Hepatocyte (in vitro differentiated cells): ENCODE measurements at regions not wholly inside any gene's neighbourhood (a gene's known extent, or its start where the extent isn't known, plus 50 kb on each side); places are given as distances from the start of the nearest gene placed in this dataset.

Experiments used
- EZH2 ChIP-seq: fragments of 200-600 bp; sonication (generic); IDR thresholded peaks from 2 replicates; pipeline ENCODE4 v1.6.1; 2016; ENCODE audit warnings: antibody characterized with exemption, mild to moderate bottlenecking, borderline replicate concordance
- EZH2phosphoT487 ChIP-seq: fragments of 200-600 bp; sonication (generic); IDR thresholded peaks from one replicate; pipeline ENCODE4 v1.6.1; 2018; ENCODE audit warnings: antibody characterized with exemption, mild to moderate bottlenecking, low read depth, moderate library complexity; ENCODE audit not compliant: unreplicated experiment, severe bottlenecking
- TF ChIP-seq, protein P1 (sequence below): fragments of 200-600 bp; sonication (generic); IDR thresholded peaks from 2 replicates; pipeline ENCODE4 v1.5.1; 2016; ENCODE audit warnings: antibody characterized with exemption, mild to moderate bottlenecking; ENCODE audit not compliant: poor library complexity

DNA sequence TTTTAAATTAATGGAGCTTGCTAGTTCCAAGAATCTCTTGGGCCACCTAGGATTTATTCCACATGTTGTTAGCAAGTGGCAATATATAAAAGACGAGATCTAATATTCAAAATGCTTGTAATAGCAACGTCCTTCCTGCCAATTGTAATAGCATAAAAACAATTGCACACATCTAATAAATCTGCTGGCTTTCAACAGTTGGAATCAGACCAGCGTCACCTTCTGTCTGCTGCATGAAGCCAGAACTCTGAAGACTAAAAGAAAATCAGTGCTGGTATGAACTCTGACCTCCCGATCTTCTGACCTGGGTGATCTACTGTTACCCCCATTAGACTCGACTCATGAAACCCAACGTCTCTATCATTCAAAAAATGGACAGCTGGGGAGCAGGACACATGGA is 100.6 kb downstream of the DIO2 start:
- TF ChIP-seq, protein P1, sequence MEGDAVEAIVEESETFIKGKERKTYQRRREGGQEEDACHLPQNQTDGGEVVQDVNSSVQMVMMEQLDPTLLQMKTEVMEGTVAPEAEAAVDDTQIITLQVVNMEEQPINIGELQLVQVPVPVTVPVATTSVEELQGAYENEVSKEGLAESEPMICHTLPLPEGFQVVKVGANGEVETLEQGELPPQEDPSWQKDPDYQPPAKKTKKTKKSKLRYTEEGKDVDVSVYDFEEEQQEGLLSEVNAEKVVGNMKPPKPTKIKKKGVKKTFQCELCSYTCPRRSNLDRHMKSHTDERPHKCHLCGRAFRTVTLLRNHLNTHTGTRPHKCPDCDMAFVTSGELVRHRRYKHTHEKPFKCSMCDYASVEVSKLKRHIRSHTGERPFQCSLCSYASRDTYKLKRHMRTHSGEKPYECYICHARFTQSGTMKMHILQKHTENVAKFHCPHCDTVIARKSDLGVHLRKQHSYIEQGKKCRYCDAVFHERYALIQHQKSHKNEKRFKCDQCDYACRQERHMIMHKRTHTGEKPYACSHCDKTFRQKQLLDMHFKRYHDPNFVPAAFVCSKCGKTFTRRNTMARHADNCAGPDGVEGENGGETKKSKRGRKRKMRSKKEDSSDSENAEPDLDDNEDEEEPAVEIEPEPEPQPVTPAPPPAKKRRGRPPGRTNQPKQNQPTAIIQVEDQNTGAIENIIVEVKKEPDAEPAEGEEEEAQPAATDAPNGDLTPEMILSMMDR = no peak
- TF ChIP-seq EZH2phosphoT487 (no peak), EZH2 (no peak)
